ENCODE measurements at regions not wholly inside any gene's neighbourhood (a gene's known extent, or its start where the extent isn't known, plus 50 kb on each side); places are given as distances from the start of the nearest gene placed in this dataset.

- Histone ChIP-seq H3K9ac (ENCODE audit: low read depth, low read length) (no peak overlapping the region), H3K9me3 (ENCODE audit: control insufficient read depth, insufficient read depth, low read length) (0 out of 2 replicates have a peak, but pooled peaks cover 3% of the 10 kb centered on the region), H3K4me3 (ENCODE audit: insufficient read depth, low read depth, low read length) (no peak overlapping the region), H3K18ac (ENCODE audit: low read depth, low read length) (no peak overlapping the region), H4K91ac (ENCODE audit: insufficient read depth, low read depth, low read length) (no peak overlapping the region), H3K14ac (replicated peaks; ENCODE audit: low read depth, low read length) (no peak overlapping the region), H2BK5ac (ENCODE audit: low read depth, low read length, poor library complexity, severe bottlenecking) (no peak overlapping the region), H4K5ac (ENCODE audit: low read depth, low read length) (no peak overlapping the region), H3K23ac (ENCODE audit: low read depth, low read length) (no peak overlapping the region), H3K4me2 (ENCODE audit: low read depth, low read length) (no peak overlapping the region), H3K4me1 (ENCODE audit: control insufficient read depth, insufficient read depth, low read length) (no peaks in the 10 kb centered on the region), H3K79me1 (ENCODE audit: low read depth in 1 of 2, low read length in 2 of 2) (no peaks in the 10 kb centered on the region), H2BK20ac (ENCODE audit: low read depth, low read length) (no peak overlapping the region), H3K56ac (ENCODE audit: extremely low read depth, insufficient read depth, low read length) (no peak overlapping the region), H2AFZ (replicated peaks; ENCODE audit: low read length, poor library complexity) (no peak overlapping the region), H3K27me3 (ENCODE audit: control insufficient read depth, insufficient read depth, low read length) (no peaks in the 10 kb centered on the region), H4K8ac (ENCODE audit: low read depth in 2 of 2, low read length in 2 of 2) (no peak overlapping the region), H3K36me3 (ENCODE audit: control insufficient read depth, insufficient read depth, low read length) (no peaks in the 10 kb centered on the region), H3K4ac (ENCODE audit: low read depth, low read length) (no peak overlapping the region), H3K27ac (ENCODE audit: insufficient read depth, low read length) (no peak overlapping the region), H2BK120ac (ENCODE audit: low read depth, low read length) (no peak overlapping the region), H2BK15ac (ENCODE audit: low read depth, low read length) (no peak overlapping the region), H4K20me1 (ENCODE audit: insufficient read depth, low read length) (no peaks in the 10 kb centered on the region), H2AK9ac (replicated peaks; ENCODE audit: low read depth, low read length, poor library complexity) (no peak overlapping the region), H3K9me1 (ENCODE audit: insufficient read depth, low read length) (no peaks in the 10 kb centered on the region), H2AK5ac (ENCODE audit: low read depth, low read length) (no peak overlapping the region)
- no TSS peak for BruUV-seq (replicated peaks)
- in situ Hi-C loops (cut with MboI; ENCODE audit: low sequenced_read_pairs): no loop called here
- ChIA-PET POLR2A (ENCODE audit: unreplicated experiment) (no interaction called here), CTCF (interaction anchor here (0.7 kb wide), 1 partner anchor 20 kb away, joined by 3 read pairs; no protein-coding TSS in a partner anchor)
- no CpG with 5 or more reads among the region's 3 CpGs for WGBS, 2 experiments (ENCODE audit: extremely low coverage in 2 of 2, insufficient read length in 1 of 2)
- dilution Hi-C loops (cut with HindIII; ENCODE audit: low sequenced_read_pairs, unreplicated experiment): no loop called here
- TF ChIP-seq CHD1 (IDR thresholded peaks at IDR 0.05; ENCODE audit: low read depth, low read length) (no peak), POLR2A (IDR thresholded peaks at IDR 0.05; ENCODE audit: low read depth, low read length) (no peak), RCOR1 (IDR thresholded peaks at IDR 0.05; ENCODE audit: insufficient replicate concordance, low read length) (no peak), NFE2L2 (IDR thresholded peaks at IDR 0.05; ENCODE audit: low read depth, low read length) (no peak), MAFK (IDR thresholded peaks at IDR 0.05; ENCODE audit: low read depth, low read length) (no peak)
- intact Hi-C loops (cut with micrococcal nuclease): no loop called here
- no peak for ATAC-seq (ENCODE audit: low read depth)
- DNase-seq: no peak
Measured at GRCh38 chr15:96610757-96611156, 280.3 kb downstream of the NR2F2 start.

All from IMR-90 (cell line).